Neuronal stem cell (in vitro differentiated cells): ENCODE measurements at regions not wholly inside any gene's neighbourhood (a gene's known extent, or its start where the extent isn't known, plus 50 kb on each side); places are given as distances from the start of the nearest gene placed in this dataset.
A peak's percentile ranks its signal among the peaks of the same experiment; 100 is the strongest.

Source experiments
- DNase-seq: peaks from one replicate; pipeline ENCODE4 v3.0.0-alpha.2; 2013; ENCODE audit warnings: low spot score
- H2AFZ ChIP-seq: one replicate; pipeline ENCODE4 v1.6.1; 2013; ENCODE audit warnings: mild to moderate bottlenecking, low read length, inconsistent platforms
- H2AK5ac ChIP-seq: 2 replicates; pipeline ENCODE4 v1.6.1; 2013; ENCODE audit warnings: low read depth, mild to moderate bottlenecking, inconsistent platforms, low read length, moderate library complexity, mixed read lengths
- H2BK120ac ChIP-seq: 2 replicates; pipeline ENCODE4 v1.6.1; 2013; ENCODE audit warnings: low read depth, mild to moderate bottlenecking, inconsistent platforms, low read length, moderate library complexity, mixed read lengths
- H2BK12ac ChIP-seq: one replicate; pipeline ENCODE4 v1.6.1; 2013; ENCODE audit warnings: low read length, inconsistent platforms
- H2BK15ac ChIP-seq: 2 replicates; pipeline ENCODE4 v1.6.1; 2013; ENCODE audit warnings: mild to moderate bottlenecking, low read length, inconsistent platforms, mixed read lengths
- H2BK5ac ChIP-seq: one replicate; pipeline ENCODE4 v1.6.1; 2013; ENCODE audit warnings: inconsistent platforms, mild to moderate bottlenecking, low read length, moderate library complexity
- H3K14ac ChIP-seq: one replicate; pipeline ENCODE4 v1.6.1; 2013; ENCODE audit warnings: low read length, inconsistent platforms
- H3K18ac ChIP-seq: 2 replicates; pipeline ENCODE4 v1.6.1; 2013; ENCODE audit warnings: low read length, inconsistent platforms
- H3K23ac ChIP-seq: 2 replicates; pipeline ENCODE4 v1.6.1; 2013; ENCODE audit warnings: low read depth, mild to moderate bottlenecking, mixed read lengths, low read length, inconsistent platforms; ENCODE audit not compliant: poor library complexity
- H3K27ac ChIP-seq: replicated peaks from 3 replicates; pipeline ENCODE4 v1.5.1; 2013; ENCODE audit warnings: low read length, inconsistent platforms
- H3K27me3 ChIP-seq, 3 experiments: 2 replicates each; pipeline ENCODE4 v1.6.1; 2013; ENCODE audit warnings: low read length in 3 of 3, mild to moderate bottlenecking in 2 of 3, inconsistent platforms in 1 of 3, low read depth in 1 of 3, mixed read lengths in 1 of 3, moderate library complexity in 1 of 3; ENCODE audit not compliant: control insufficient read depth in 3 of 3, insufficient read depth in 3 of 3
- H3K36me3 ChIP-seq, 2 donors: replicated peaks in 1 of 2; 2 replicates each; pipeline ENCODE4 v1.6.1; 2013; ENCODE audit warnings: low read length in 2 of 2; ENCODE audit not compliant: control insufficient read depth in 2 of 2, insufficient read depth in 2 of 2
- H3K4ac ChIP-seq: 2 replicates; pipeline ENCODE4 v1.6.1; 2013; ENCODE audit warnings: inconsistent platforms, mild to moderate bottlenecking, low read length, moderate library complexity
- H3K4me1 ChIP-seq, 2 donors: 1 replicate in 1 of 2; 2 replicates in 1 of 2; pipeline ENCODE4 v1.6.1; 2013; ENCODE audit warnings: low read length in 2 of 2, low read depth in 1 of 2; ENCODE audit not compliant: control insufficient read depth in 2 of 2, insufficient read depth in 1 of 2
- H3K4me2 ChIP-seq: one replicate; pipeline ENCODE4 v1.6.1; 2013; ENCODE audit warnings: mild to moderate bottlenecking, low read length, inconsistent platforms; ENCODE audit not compliant: insufficient read depth, poor library complexity, severe bottlenecking
- H3K4me3 ChIP-seq, 2 donors: 2 replicates each; pipeline ENCODE4 v1.5.1; 2013; ENCODE audit warnings: low read length in 2 of 2, mild to moderate bottlenecking in 2 of 2, inconsistent platforms in 1 of 2, moderate library complexity in 1 of 2
- H3K79me1 ChIP-seq: one replicate; pipeline ENCODE4 v1.6.1; 2013; ENCODE audit warnings: low read depth, mild to moderate bottlenecking, inconsistent platforms, low read length, moderate library complexity
- H3K9ac ChIP-seq: one replicate; pipeline ENCODE4 v1.6.1; 2013; ENCODE audit warnings: mild to moderate bottlenecking, low read depth, low read length, inconsistent platforms; ENCODE audit not compliant: poor library complexity
- H3K9me3 ChIP-seq, 2 donors: replicated peaks in 1 of 2; 2 replicates each; pipeline versions ENCODE3 to v1.6.1; 2013; ENCODE audit warnings: low read length in 2 of 2, mild to moderate bottlenecking in 2 of 2, inconsistent platforms in 1 of 2, low read depth in 1 of 2, mixed read lengths in 1 of 2, moderate library complexity in 1 of 2; ENCODE audit not compliant: control insufficient read depth in 2 of 2, insufficient read depth in 1 of 2
- H4K8ac ChIP-seq: one replicate; pipeline ENCODE4 v1.6.1; 2013; ENCODE audit warnings: low read depth, mild to moderate bottlenecking, inconsistent platforms, low read length, moderate library complexity
- H4K91ac ChIP-seq: one replicate; pipeline ENCODE4 v1.6.1; 2013; ENCODE audit warnings: low read length, low read depth, mild to moderate bottlenecking, inconsistent platforms; ENCODE audit not compliant: poor library complexity
- WGBS, 2 donors: extraction: QIAGEN DNeasy Blood & Tissue Kit; methylation state at CpG; one replicate each; pipeline ENCODE4 v1.1.7; 2013; ENCODE audit warnings: missing lambda C conversion rate in 2 of 2, mixed read lengths in 1 of 2; ENCODE audit not compliant: insufficient read length in 2 of 2, insufficient replicate concordance in 1 of 2; ENCODE audit errors: extremely low coverage in 2 of 2; 5-methylcytosine and 5-hydroxymethylcytosine counted together

DNA sequence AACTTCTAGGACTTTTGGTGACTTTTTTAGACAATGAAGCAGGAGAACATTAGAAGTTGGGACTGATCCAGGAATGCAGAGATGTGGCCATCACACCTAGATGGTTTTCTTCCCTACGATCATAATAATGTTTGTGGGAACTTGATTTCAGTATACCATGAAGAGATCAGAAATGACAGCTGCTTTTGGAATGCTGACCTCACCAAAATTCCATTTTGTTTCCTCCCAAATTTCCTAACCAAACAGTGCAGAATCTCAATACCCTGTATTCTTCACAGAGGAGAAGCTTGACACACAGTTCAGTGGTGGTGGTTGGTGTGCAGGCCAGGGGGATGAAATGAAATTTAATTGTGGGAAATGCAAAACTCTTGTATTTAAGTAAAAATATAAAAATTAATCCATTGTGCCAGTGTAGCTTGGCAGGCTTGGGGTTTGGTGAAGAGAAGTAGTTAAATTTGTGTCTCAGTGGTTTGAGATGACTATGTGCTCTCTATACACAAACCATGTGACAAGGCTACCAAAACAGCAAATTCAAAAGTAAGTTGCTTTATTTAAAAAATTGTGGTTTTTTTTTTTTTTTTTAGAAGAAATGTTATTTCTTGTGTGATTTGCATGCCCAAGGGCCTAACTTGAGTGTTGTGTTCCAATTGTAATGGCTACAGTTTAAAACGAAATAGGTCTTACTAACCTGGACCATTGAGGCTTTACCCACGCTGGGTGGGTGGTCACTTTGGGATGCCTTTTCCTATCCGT is 252.4 kb downstream of the LPIN1 start:
- no peaks in the 10 kb centered on the region for H3K36me3 ChIP-seq
- H3K4ac ChIP-seq, result no peak overlapping the region
- H3K4me3 ChIP-seq, result no peak overlapping the region
- WGBS, 2 donors, result no CpG with 5 or more reads among the region's 4 CpGs
- H3K4me2 ChIP-seq, result no peak overlapping the region
- H2BK12ac ChIP-seq, result no peak overlapping the region
- H2AFZ ChIP-seq, result no peak overlapping the region
- no peak overlapping the region for H4K91ac ChIP-seq
- H2AK5ac ChIP-seq, result no peak overlapping the region
- H2BK5ac ChIP-seq, result no peak overlapping the region
- H3K79me1 ChIP-seq, result no peaks in the 10 kb centered on the region
- no peak overlapping the region for H4K8ac ChIP-seq
- H3K14ac ChIP-seq, result no peak overlapping the region
- no peak overlapping the region for H3K23ac ChIP-seq
- no peaks in the 10 kb centered on the region for H3K27me3 ChIP-seq
- no peaks in the 10 kb centered on the region for H3K4me1 ChIP-seq
- no peak for DNase-seq
- no peak overlapping the region for H3K27ac ChIP-seq
- H2BK15ac ChIP-seq, result no peak overlapping the region
- H3K9me3 ChIP-seq, result peaks cover 0 to 10% of the 10 kb centered on the region in 2 donors
- no peak overlapping the region for H2BK120ac ChIP-seq
- no peak overlapping the region for H3K18ac ChIP-seq
- no peak overlapping the region for H3K9ac ChIP-seq

DNA sequence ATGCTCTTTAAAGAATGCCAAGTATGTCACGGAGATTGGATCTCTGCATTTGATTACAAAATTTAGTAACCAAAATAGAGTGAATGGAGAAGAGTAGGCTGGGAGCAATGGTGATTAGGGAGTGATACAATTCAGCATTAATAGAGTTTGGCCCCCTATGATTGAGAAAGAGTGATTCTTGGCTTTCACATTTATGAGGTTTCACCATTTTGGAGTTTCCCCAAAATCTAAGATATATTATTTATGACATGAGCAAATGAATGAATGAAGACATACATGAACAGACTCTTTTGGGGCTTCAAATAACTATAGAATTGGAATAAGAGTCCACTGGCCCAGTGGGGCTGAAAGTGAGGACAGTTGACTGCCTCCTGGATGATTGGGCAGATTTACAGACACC is 255.2 kb downstream of the LPIN1 start:
- H2BK15ac ChIP-seq, result no peak overlapping the region
- H4K8ac ChIP-seq, result no peak overlapping the region
- no peak overlapping the region for H2AK5ac ChIP-seq
- H4K91ac ChIP-seq, result no peak overlapping the region
- H3K4ac ChIP-seq, result no peak overlapping the region
- no peak overlapping the region for H3K27ac ChIP-seq
- H3K27me3 ChIP-seq, result no peaks in the 10 kb centered on the region
- H2BK120ac ChIP-seq, result no peak overlapping the region
- H3K79me1 ChIP-seq, result no peaks in the 10 kb centered on the region
- H3K4me3 ChIP-seq, result no peak overlapping the region
- H3K23ac ChIP-seq, result no peak overlapping the region
- H3K14ac ChIP-seq, result no peak overlapping the region
- no CpG with 5 or more reads among the region's 1 CpG for WGBS, 2 donors
- no peak overlapping the region for H3K9ac ChIP-seq
- no peak overlapping the region for H3K4me2 ChIP-seq
- no peak overlapping the region for H2BK12ac ChIP-seq
- no peak for DNase-seq
- peaks cover 0 to 5% of the 10 kb centered on the region in 2 donors for H3K9me3 ChIP-seq
- no peaks in the 10 kb centered on the region for H3K36me3 ChIP-seq
- H2AFZ ChIP-seq, result no peak overlapping the region
- H3K18ac ChIP-seq, result no peak overlapping the region
- H2BK5ac ChIP-seq, result no peak overlapping the region
- H3K4me1 ChIP-seq, result peaks cover 3% of the 10 kb centered on the region in 2 donors

DNA sequence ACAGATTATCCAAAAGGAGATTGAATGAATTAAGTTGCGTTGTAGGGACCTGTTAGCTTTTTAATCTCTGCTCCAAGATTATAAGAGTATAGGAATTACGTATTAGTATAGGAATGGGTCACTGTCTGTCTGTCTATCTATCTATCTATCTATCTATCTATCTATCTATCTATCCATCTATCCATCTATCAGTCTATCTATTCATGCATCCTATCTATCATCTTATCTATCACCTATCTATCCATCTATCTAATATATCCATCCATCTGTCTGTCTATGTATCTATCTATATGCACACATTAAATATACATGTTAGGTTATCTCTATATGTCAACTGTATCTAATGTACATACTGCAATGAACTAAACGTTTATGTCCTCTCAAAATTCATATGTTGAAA is 255.8 kb downstream of the LPIN1 start:
- no CpG with 5 or more reads among the region's 3 CpGs for WGBS, 2 donors

DNA sequence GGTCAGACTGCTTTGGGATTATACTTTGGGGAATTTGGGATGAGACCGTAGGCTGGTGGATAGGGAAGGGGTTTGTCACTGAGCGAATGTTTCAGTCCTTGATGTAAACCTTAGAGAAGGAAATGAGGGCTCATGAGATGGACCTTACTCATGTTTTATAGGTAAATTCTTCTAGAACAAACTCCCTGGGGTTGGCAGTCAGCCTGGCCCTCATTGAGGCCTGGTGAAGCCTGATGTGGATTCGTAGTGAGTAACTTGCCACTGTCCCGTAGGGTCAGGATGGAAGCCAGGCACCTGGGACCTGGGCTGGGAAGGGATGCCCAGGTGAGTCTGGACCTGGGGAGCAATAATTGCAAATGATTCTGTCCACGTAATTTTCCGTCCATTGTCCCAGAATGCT is 258.3 kb downstream of the LPIN1 start:
- no peak overlapping the region for H3K4me3 ChIP-seq
- H2BK120ac ChIP-seq, result no peak overlapping the region
- no peak overlapping the region for H2BK5ac ChIP-seq
- H3K27me3 ChIP-seq, result no peaks in the 10 kb centered on the region
- peaks cover 5 to 12% of the 10 kb centered on the region in 2 donors for H3K4me1 ChIP-seq
- H2BK12ac ChIP-seq, result no peak overlapping the region
- no peak overlapping the region for H2AFZ ChIP-seq
- no peak overlapping the region for H3K4me2 ChIP-seq
- no peak overlapping the region for H3K23ac ChIP-seq
- H2AK5ac ChIP-seq, result no peak overlapping the region
- H3K36me3 ChIP-seq, result no peaks in the 10 kb centered on the region
- no peak overlapping the region for H4K91ac ChIP-seq
- H2BK15ac ChIP-seq, result no peak overlapping the region
- no peak overlapping the region for H4K8ac ChIP-seq
- peak overlapping the region; percentile 50 for H3K18ac ChIP-seq
- peaks cover 0 to 5% of the 10 kb centered on the region in 2 donors for H3K9me3 ChIP-seq
- no peak overlapping the region for H3K27ac ChIP-seq
- H3K79me1 ChIP-seq, result no peaks in the 10 kb centered on the region
- WGBS, 2 donors, result no CpG with 5 or more reads among the region's 6 CpGs
- H3K14ac ChIP-seq, result no peak overlapping the region
- DNase-seq, result no peak
- H3K4ac ChIP-seq, result no peak overlapping the region
- no peak overlapping the region for H3K9ac ChIP-seq

More for the DNA sequence above, 255.8 kb downstream of the LPIN1 start:
- no peak for DNase-seq
- Histone ChIP-seq H3K14ac (no peak overlapping the region), H3K27me3 (no peaks in the 10 kb centered on the region), H3K27ac (no peak overlapping the region), H3K9me3 (peaks cover 0 to 5% of the 10 kb centered on the region in 2 donors), H3K4me2 (no peak overlapping the region), H2AFZ (no peak overlapping the region), H2BK120ac (no peak overlapping the region), H4K8ac (no peak overlapping the region), H3K4me3 (no peak overlapping the region), H2BK12ac (no peak overlapping the region), H2BK5ac (no peak overlapping the region), H3K18ac (no peak overlapping the region), H3K23ac (no peak overlapping the region), H3K9ac (no peak overlapping the region), H2BK15ac (no peak overlapping the region), H3K4ac (no peak overlapping the region), H3K4me1 (peaks cover 3 to 7% of the 10 kb centered on the region in 2 donors), H3K79me1 (no peaks in the 10 kb centered on the region), H3K36me3 (no peaks in the 10 kb centered on the region), H2AK5ac (no peak overlapping the region), H4K91ac (no peak overlapping the region)
